ENCODE measurements at regions not wholly inside any gene's neighbourhood (a gene's known extent, or its start where the extent isn't known, plus 50 kb on each side); places are given as distances from the start of the nearest gene placed in this dataset.

DNA sequence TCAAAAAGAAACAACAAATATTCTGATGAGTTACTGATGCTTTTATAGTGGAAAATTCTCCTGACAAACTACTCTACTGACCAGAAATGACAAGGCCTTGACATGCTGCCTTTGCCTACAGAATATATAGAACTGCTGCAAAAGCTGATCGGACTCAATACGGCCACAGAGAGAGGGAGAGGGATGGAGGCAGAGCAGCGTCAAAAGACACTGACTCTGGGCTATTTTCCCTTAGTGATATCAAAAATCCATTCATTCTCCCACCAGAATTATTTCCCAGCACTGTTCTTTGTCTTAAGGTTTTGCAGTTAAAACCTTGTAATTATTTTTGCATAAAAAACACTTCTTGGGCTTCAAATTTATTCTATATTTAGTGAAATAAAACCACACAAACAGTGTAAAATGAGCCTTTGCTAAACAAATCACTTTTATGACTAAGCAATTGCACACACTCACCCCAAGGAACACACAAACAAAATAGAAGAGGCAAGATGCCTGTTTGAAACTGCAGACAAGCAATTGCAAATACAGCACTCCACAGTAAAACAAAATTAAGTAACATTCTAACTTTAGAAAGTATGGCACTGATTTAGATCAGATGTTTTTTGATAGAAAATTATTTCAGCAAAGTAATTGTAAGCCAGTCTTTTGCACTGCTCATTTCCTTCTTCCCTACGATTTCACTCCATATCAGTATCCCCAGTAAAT is 1036.4 kb downstream of the ADGRL2 start:
- TF ChIP-seq POLR2A (IDR thresholded peaks at IDR 0.05) = no peak
- TF ChIP-seq, protein P1, sequence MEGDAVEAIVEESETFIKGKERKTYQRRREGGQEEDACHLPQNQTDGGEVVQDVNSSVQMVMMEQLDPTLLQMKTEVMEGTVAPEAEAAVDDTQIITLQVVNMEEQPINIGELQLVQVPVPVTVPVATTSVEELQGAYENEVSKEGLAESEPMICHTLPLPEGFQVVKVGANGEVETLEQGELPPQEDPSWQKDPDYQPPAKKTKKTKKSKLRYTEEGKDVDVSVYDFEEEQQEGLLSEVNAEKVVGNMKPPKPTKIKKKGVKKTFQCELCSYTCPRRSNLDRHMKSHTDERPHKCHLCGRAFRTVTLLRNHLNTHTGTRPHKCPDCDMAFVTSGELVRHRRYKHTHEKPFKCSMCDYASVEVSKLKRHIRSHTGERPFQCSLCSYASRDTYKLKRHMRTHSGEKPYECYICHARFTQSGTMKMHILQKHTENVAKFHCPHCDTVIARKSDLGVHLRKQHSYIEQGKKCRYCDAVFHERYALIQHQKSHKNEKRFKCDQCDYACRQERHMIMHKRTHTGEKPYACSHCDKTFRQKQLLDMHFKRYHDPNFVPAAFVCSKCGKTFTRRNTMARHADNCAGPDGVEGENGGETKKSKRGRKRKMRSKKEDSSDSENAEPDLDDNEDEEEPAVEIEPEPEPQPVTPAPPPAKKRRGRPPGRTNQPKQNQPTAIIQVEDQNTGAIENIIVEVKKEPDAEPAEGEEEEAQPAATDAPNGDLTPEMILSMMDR (IDR thresholded peaks at IDR 0.05) = no peak
- Histone ChIP-seq H3K4me1 (replicated peaks in 1 of 2) (no peaks in the 10 kb centered on the region), H3K4me3 (no peak overlapping the region), H3K27ac (no peak overlapping the region), H3K27me3 (no peaks in the 10 kb centered on the region), H3K9me3 (replicated peaks in 1 of 3) (no peaks in the 10 kb centered on the region), H3K36me3 (replicated peaks in 1 of 2) (no peaks in the 10 kb centered on the region)
- intact Hi-C loops (cut with DNase I) = no loop called here
- 73 to 77% (median 74%) methylated on average over 4 of the region's 4 CpGs for WGBS, 4 donors
- no peak for DNase-seq

DNA sequence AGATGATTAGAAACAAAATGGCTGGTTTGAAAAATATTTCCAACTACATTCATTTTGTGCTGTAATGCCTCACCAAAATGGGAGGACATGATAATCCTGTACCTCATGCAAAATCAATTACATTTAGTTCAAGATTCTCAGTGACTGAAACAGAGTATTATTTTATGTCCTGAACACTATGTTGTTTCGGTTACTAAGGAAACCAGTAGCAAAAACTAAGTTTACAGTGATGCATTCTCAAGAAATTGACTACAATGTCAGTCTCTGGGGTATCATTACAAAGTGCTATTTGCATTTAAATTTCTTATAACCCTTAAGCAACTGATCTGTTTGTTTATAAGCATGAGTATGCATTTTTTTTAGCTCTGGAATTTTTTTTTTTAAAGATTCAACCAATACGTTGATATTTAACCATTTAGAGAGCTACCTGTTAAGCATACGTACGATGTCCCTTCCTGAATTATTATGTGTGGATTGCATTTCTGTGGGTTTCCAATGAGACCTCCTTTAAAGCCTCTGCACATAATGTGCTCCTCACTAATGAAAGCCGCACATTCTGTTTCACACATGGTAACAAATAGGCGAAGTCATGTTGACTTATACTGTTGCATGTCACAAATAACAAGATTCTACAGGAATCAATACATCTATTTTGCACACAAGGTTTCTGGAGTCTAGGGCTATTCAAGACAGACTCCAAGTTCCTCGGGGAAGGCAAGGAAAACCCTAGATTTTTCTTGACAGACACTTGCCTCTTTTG is 1035.7 kb downstream of the ADGRL2 start:
- intact Hi-C loops (cut with DNase I) = no loop called here
- no peaks in the 10 kb centered on the region for H3K36me3 ChIP-seq (replicated peaks in 1 of 2)

DNA sequence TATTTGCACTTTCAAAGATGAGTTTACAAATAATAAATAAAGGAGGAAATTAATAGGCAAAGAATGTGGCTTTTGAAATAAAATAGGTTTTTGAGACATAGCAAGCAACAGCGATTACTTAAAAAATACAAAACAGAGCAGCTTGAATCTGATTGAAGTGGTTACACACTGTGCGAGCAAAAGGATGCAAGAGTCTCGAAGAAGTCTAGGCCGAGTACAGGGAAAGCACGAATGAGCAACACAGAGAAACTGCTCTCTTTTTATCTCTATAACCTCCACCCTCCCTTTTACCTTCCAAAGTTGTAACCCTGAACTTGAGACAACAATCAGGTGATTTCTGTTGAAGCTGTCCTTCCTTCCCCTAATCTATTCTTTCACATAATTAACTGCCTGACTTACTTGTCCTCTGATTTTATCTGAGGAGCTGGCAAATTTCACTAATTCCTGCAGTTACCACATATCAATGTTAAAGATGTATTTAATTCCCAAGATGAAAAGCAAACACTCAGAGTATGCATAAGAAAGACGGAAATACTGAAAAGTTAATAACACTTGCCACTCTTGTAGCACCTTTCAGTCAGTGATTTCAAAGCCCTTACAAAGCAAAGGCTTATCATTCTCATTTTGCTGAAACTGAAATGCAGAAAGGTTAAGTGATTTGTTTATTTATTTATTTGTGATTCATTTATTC is 1030.1 kb downstream of the ADGRL2 start:
- Histone ChIP-seq H3K27ac (no peak overlapping the region), H3K36me3 (replicated peaks in 1 of 2) (no peaks in the 10 kb centered on the region), H3K27me3 (no peaks in the 10 kb centered on the region), H3K4me1 (replicated peaks in 1 of 2) (no peaks in the 10 kb centered on the region), H3K9me3 (replicated peaks in 1 of 3) (no peaks in the 10 kb centered on the region), H3K4me3 (no peak overlapping the region)
- TF ChIP-seq, protein P1 (IDR thresholded peaks at IDR 0.05) = no peak
- TF ChIP-seq POLR2A (IDR thresholded peaks at IDR 0.05) = no peak
- 54 to 69% (median 65%) methylated on average over 6 of the region's 6 CpGs for WGBS, 4 donors
- no peak for DNase-seq
- intact Hi-C loops (cut with DNase I) = no loop called here

More for the DNA sequence above, 1035.7 kb downstream of the ADGRL2 start:
- WGBS, 4 donors = 82 to 90% (median 85%) methylated on average over 7 of the region's 7 CpGs
- DNase-seq = no peak
- Histone ChIP-seq H3K9me3 (replicated peaks in 1 of 3) (no peaks in the 10 kb centered on the region), H3K27me3 (no peaks in the 10 kb centered on the region), H3K4me1 (replicated peaks in 1 of 2) (no peaks in the 10 kb centered on the region), H3K27ac (no peak overlapping the region), H3K4me3 (no peak overlapping the region)
- TF ChIP-seq POLR2A (IDR thresholded peaks at IDR 0.05) = no peak
- TF ChIP-seq, protein P1 (IDR thresholded peaks at IDR 0.05) = no peak

DNA sequence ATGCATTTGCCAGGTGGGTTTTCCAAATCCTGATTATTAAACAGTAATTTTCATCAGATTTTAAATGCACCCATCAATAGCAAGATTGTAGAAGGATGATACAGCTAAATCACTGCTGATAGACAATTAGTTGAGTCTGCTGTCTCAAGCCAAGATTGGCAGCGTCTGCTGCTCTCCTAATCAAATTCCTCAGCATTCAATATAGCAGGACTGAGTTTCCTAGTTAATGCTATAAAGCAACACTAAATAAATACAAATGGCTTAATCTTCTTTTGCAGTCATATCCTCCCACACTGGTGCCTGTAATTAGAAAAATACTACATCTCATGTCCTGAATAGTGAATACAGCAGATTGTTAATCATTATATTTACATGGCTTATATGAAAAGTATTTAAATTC is 1028.8 kb downstream of the ADGRL2 start:
- Histone ChIP-seq H3K4me3 (no peak overlapping the region), H3K9me3 (replicated peaks in 1 of 3) (no peaks in the 10 kb centered on the region), H3K4me1 (replicated peaks in 1 of 2) (no peaks in the 10 kb centered on the region), H3K27ac (no peak overlapping the region), H3K27me3 (no peaks in the 10 kb centered on the region), H3K36me3 (replicated peaks in 1 of 2) (no peaks in the 10 kb centered on the region)
- no peak for TF ChIP-seq POLR2A (IDR thresholded peaks at IDR 0.05)
- TF ChIP-seq, protein P1 (IDR thresholded peaks at IDR 0.05) = no peak
- WGBS, 4 donors = 82 to 95% (median 86%) methylated on average over 1 of the region's 1 CpG
- intact Hi-C loops (cut with DNase I) = no loop called here
- no peak for DNase-seq

Measured in adrenal gland (tissue), 9 donors.